GM23338 (cell line): ENCODE measurements at regions not wholly inside any gene's neighbourhood (a gene's known extent, or its start where the extent isn't known, plus 50 kb on each side); places are given as distances from the start of the nearest gene placed in this dataset.

Experiments used
- ATAC-seq: fragments of 200-7000 bp; cut with Tn5 transposase; 3 replicates; pipeline ENCODE4 v1.9.1; 2020
- DNase-seq: peaks from one replicate; pipeline ENCODE4 v3.0.0-alpha.2; 2015; ENCODE audit warnings: low spot score
- H2AFZ ChIP-seq: fragments of 200-600 bp; sonication (generic); 2 replicates; pipeline ENCODE4 v1.8.0; 2016; ENCODE audit warnings: antibody characterized with exemption, mild to moderate bottlenecking, moderate library complexity
- H3F3A ChIP-seq: fragments of 200-600 bp; sonication (generic); replicated peaks from 2 replicates; pipeline ENCODE4 v1.8.0; 2017; ENCODE audit warnings: antibody characterized with exemption, mixed run types, low read depth
- H3K27ac ChIP-seq: fragments of 200-600 bp; sonication (generic); 2 replicates; pipeline ENCODE4 v1.6.1; 2016; ENCODE audit warnings: low read depth
- H3K27me3 ChIP-seq: fragments of 200-600 bp; sonication (generic); 2 replicates; pipeline ENCODE4 v1.8.0; 2016; ENCODE audit warnings: mild to moderate bottlenecking, mixed run types, moderate library complexity; ENCODE audit not compliant: insufficient read depth
- H3K36me3 ChIP-seq: fragments of 200-600 bp; sonication (generic); 2 replicates; pipeline ENCODE4 v1.8.0; 2016; ENCODE audit warnings: mild to moderate bottlenecking; ENCODE audit not compliant: insufficient read depth
- H3K4me1 ChIP-seq: fragments of 200-600 bp; sonication (generic); 2 replicates; pipeline ENCODE4 v1.8.0; 2016; ENCODE audit warnings: mild to moderate bottlenecking, moderate library complexity; ENCODE audit not compliant: insufficient read depth
- H3K4me2 ChIP-seq: fragments of 200-600 bp; sonication (generic); 2 replicates; pipeline ENCODE4 v1.7.1; 2017; ENCODE audit warnings: mixed run types
- H3K4me3 ChIP-seq: fragments of 200-600 bp; sonication (generic); 2 replicates; pipeline ENCODE4 v1.6.1; 2016; ENCODE audit warnings: mixed run types
- H3K79me2 ChIP-seq: fragments of 200-600 bp; sonication (generic); replicated peaks from 2 replicates; pipeline ENCODE4 v1.8.0; 2017; ENCODE audit warnings: mild to moderate bottlenecking; ENCODE audit not compliant: insufficient read depth
- H3K9me2 ChIP-seq: fragments of 200-600 bp; sonication (generic); 2 replicates; pipeline ENCODE4 v1.8.0; 2017; ENCODE audit not compliant: insufficient read depth
- H4K20me1 ChIP-seq: fragments of 200-600 bp; sonication (generic); replicated peaks from 2 replicates; pipeline ENCODE4 v1.8.0; 2017; ENCODE audit warnings: mild to moderate bottlenecking; ENCODE audit not compliant: insufficient read depth
- H3K27ac Mint-ChIP-seq: 2 replicates; pipeline ENCODE4 v1.8.0; 2020; ENCODE audit warnings: inconsistent platforms, mild to moderate bottlenecking, moderate library complexity, mixed read lengths
- H3K27me3 Mint-ChIP-seq: 3 replicates; pipeline ENCODE4 v1.8.0; 2022; ENCODE audit warnings: low read depth, mild to moderate bottlenecking, moderate library complexity, mixed read lengths, inconsistent platforms; ENCODE audit not compliant: insufficient read depth, poor library complexity
- H3K36me3 Mint-ChIP-seq: 3 replicates; pipeline ENCODE4 v1.8.0; 2021; ENCODE audit warnings: low read depth, mild to moderate bottlenecking, inconsistent platforms, moderate library complexity, mixed read lengths
- H3K4me1 Mint-ChIP-seq: 3 replicates; pipeline ENCODE4 v1.8.0; 2020; ENCODE audit warnings: mild to moderate bottlenecking, inconsistent platforms, mixed read lengths
- H3K4me3 Mint-ChIP-seq: 3 replicates; pipeline ENCODE4 v1.8.0; 2021; ENCODE audit warnings: moderate library complexity, mild to moderate bottlenecking, inconsistent platforms, mixed read lengths
- H3K9me3 Mint-ChIP-seq: 3 replicates; pipeline ENCODE4 v1.8.0; 2020; ENCODE audit warnings: moderate library complexity, mild to moderate bottlenecking, inconsistent platforms, mixed read lengths
- CREB1 ChIP-seq: fragments of 250-450 bp; sonication (Bioruptor Pico); IDR thresholded peaks from 2 replicates; pipeline ENCODE4 v1.5.0; 2020; ENCODE audit warnings: low read depth, mild to moderate bottlenecking, moderate library complexity
- CTCF ChIP-seq, 2 experiments: fragments of 200-600 bp in 1 of 2; sonication (generic) in 1 of 2; conservative IDR thresholded peaks; 2 replicates each; pipeline versions ENCODE4 v1.5.1 to v1.6.1; 2016 to 2017; ENCODE audit warnings: antibody characterized with exemption in 2 of 2, low read depth in 2 of 2, mild to moderate bottlenecking in 2 of 2, moderate library complexity in 1 of 2
- ETS1 ChIP-seq: IDR thresholded peaks from 2 replicates; pipeline ENCODE4 v1.6.1; 2016; ENCODE audit warnings: antibody characterized with exemption
- EZH2 ChIP-seq: fragments of 200-600 bp; sonication (generic); IDR thresholded peaks from one replicate; pipeline ENCODE4 v1.8.0; 2017; ENCODE audit warnings: antibody characterized with exemption, mild to moderate bottlenecking, low read depth; ENCODE audit not compliant: unreplicated experiment
- EZH2phosphoT487 ChIP-seq: fragments of 200-600 bp; sonication (generic); IDR thresholded peaks from one replicate; pipeline ENCODE4 v1.8.1; 2018; ENCODE audit warnings: antibody characterized with exemption; ENCODE audit not compliant: unreplicated experiment
- JUNB ChIP-seq: IDR thresholded peaks from one replicate; pipeline ENCODE4 v1.6.1; 2016; ENCODE audit warnings: antibody characterized with exemption; ENCODE audit not compliant: unreplicated experiment
- NANOG ChIP-seq: IDR thresholded peaks from 2 replicates; pipeline ENCODE4 v1.6.1; 2016; ENCODE audit warnings: antibody characterized with exemption, borderline replicate concordance
- POLR2AphosphoS5 ChIP-seq: IDR thresholded peaks from 2 replicates; pipeline ENCODE4 v1.6.1; 2016; ENCODE audit warnings: antibody characterized with exemption, low read depth
- REST ChIP-seq: IDR thresholded peaks from one replicate; pipeline ENCODE4 v1.6.1; 2018; ENCODE audit warnings: antibody characterized with exemption; ENCODE audit not compliant: unreplicated experiment
- STAT1 ChIP-seq: IDR thresholded peaks from one replicate; pipeline ENCODE4 v1.6.1; 2016; ENCODE audit warnings: antibody characterized with exemption; ENCODE audit not compliant: unreplicated experiment
- ZNF114 ChIP-seq: fragments of 250-450 bp; sonication (Bioruptor Pico); IDR thresholded peaks from 2 replicates; pipeline ENCODE4 v1.5.0; 2020; ENCODE audit warnings: mild to moderate bottlenecking, moderate library complexity
- ZNF331 ChIP-seq: fragments of 250-450 bp; sonication (Bioruptor Pico); IDR thresholded peaks from 2 replicates; pipeline ENCODE4 v1.5.0; 2020; ENCODE audit warnings: low read depth, mild to moderate bottlenecking, moderate library complexity

- TF ChIP-seq CTCF (conservative IDR thresholded peaks at IDR 0.05; ENCODE audit: low read depth in 2 of 2) (no peak), REST (no peak), CREB1 (CRISPR knock-in tag) (no peak)
These were observed 239.6 kb downstream of the TFAP2C start (continued) for GRCh38 chr20:56868746-56869145.

- Histone ChIP-seq H3K27ac (no peak overlapping the region), H2AFZ (no peak overlapping the region), H3K4me1 (no peaks in the 10 kb centered on the region; the same call in 1 of the 2 replicates), H3K79me2 (no peaks in the 10 kb centered on the region), H3K27me3 (no peaks in the 10 kb centered on the region), H3K4me3 (no peak overlapping the region), H3K9me2 (no peaks in the 10 kb centered on the region), H4K20me1 (no peaks in the 10 kb centered on the region), H3F3A (no peaks in the 10 kb centered on the region), H3K36me3 (no peaks in the 10 kb centered on the region), H3K4me2 (no peak overlapping the region)
- DNase-seq (no peak), ATAC-seq (no peak)
- H3K27me3 Mint-ChIP-seq: peaks cover 14% of the 10 kb centered on the region
- H3K4me3 Mint-ChIP-seq: no peak overlapping the region
- H3K36me3 Mint-ChIP-seq: no peaks in the 10 kb centered on the region
- no peak overlapping the region for H3K27ac Mint-ChIP-seq
- H3K4me1 Mint-ChIP-seq: peaks cover 13% of the 10 kb centered on the region
- no peaks in the 10 kb centered on the region for H3K9me3 Mint-ChIP-seq
- TF ChIP-seq STAT1: no peak
- TF ChIP-seq EZH2phosphoT487: no peak
- TF ChIP-seq POLR2AphosphoS5: no peak
- no peak for TF ChIP-seq NANOG
- TF ChIP-seq REST: no peak
- TF ChIP-seq ETS1: no peak
- no peak for TF ChIP-seq CTCF (conservative IDR thresholded peaks at IDR 0.05; ENCODE audit: low read depth in 2 of 2)
- no peak for TF ChIP-seq JUNB
- no peak for TF ChIP-seq EZH2
- no peak for TF ChIP-seq ZNF114
- no peak for TF ChIP-seq ZNF331 (CRISPR knock-in tag)
These were observed 241.2 kb downstream of the TFAP2C start for GRCh38 chr20:56870271-56870670.
